WERI-Rb-1 (cell line): ENCODE measurements at regions not wholly inside any gene's neighbourhood (a gene's known extent, or its start where the extent isn't known, plus 50 kb on each side); places are given as distances from the start of the nearest gene placed in this dataset.

Experiments used
- DNase-seq: peaks from one replicate; pipeline ENCODE4 v3.0.0-alpha.2; 2020
- H3K27ac ChIP-seq: fragments of 250-450 bp; sonication (Bioruptor Pico); 2 replicates; pipeline ENCODE4 v1.5.1; 2020; ENCODE audit warnings: mild to moderate bottlenecking, moderate library complexity
- H3K27me3 ChIP-seq: fragments of 250-450 bp; sonication (Bioruptor Pico); 2 replicates; pipeline ENCODE4 v1.5.1; 2021; ENCODE audit warnings: mild to moderate bottlenecking, low read depth, moderate library complexity; ENCODE audit not compliant: insufficient read depth, severe bottlenecking
- H3K36me3 ChIP-seq: fragments of 250-450 bp; sonication (Bioruptor Pico); 2 replicates; pipeline ENCODE4 v1.5.1; 2020; ENCODE audit warnings: mild to moderate bottlenecking, moderate library complexity
- H3K4me3 ChIP-seq: 2 replicates; pipeline ENCODE4 v1.5.1; 2011; ENCODE audit warnings: low read depth, mild to moderate bottlenecking, control low read depth, low read length
- H3K9me3 ChIP-seq: fragments of 250-450 bp; sonication (Bioruptor Pico); 2 replicates; pipeline ENCODE4 v1.5.1; 2021; ENCODE audit warnings: mild to moderate bottlenecking, moderate library complexity; ENCODE audit not compliant: severe bottlenecking
- CTCF ChIP-seq: IDR thresholded peaks from 2 replicates; pipeline ENCODE4 v1.5.1; 2011; ENCODE audit warnings: low read depth, mild to moderate bottlenecking, control low read depth, inconsistent platforms, low read length

- H3K27ac ChIP-seq, result no peak overlapping the region
- no peak for DNase-seq
- H3K27me3 ChIP-seq, result no peaks in the 10 kb centered on the region
Observed at GRCh38 chr6:43867996-43868395, 98.0 kb downstream of the VEGFA start.

GRCh38 chr6:43867246-43867645 is 97.2 kb downstream of the VEGFA start:
- Histone ChIP-seq H3K9me3 (no peaks in the 10 kb centered on the region), H3K27me3 (no peaks in the 10 kb centered on the region), H3K27ac (no peak overlapping the region), H3K4me3 (no peak overlapping the region), H3K36me3 (no peaks in the 10 kb centered on the region)
- no peak for TF ChIP-seq CTCF
- DNase-seq, result no peak

More at GRCh38 chr6:43867996-43868395, 98.0 kb downstream of the VEGFA start:
- Histone ChIP-seq H3K9me3 (no peaks in the 10 kb centered on the region), H3K36me3 (no peaks in the 10 kb centered on the region), H3K4me3 (no peak overlapping the region)
- no peak for TF ChIP-seq CTCF

- Histone ChIP-seq H3K27ac (no peak overlapping the region), H3K36me3 (no peaks in the 10 kb centered on the region), H3K27me3 (no peaks in the 10 kb centered on the region), H3K9me3 (no peaks in the 10 kb centered on the region), H3K4me3 (no peak overlapping the region)
- TF ChIP-seq CTCF, result no peak
- peak; percentile 95 for DNase-seq
Observed at GRCh38 chr6:43865932-43866645, 96.1 kb downstream of the VEGFA start.

GRCh38 chr6:43865086-43865485 is 95.1 kb downstream of the VEGFA start:
- DNase-seq, result no peak

GRCh38 chr6:43862925-43863324 is 92.9 kb downstream of the VEGFA start:
- DNase-seq, result no peak
- no peaks in the 10 kb centered on the region for H3K9me3 ChIP-seq
- H3K27me3 ChIP-seq, result no peaks in the 10 kb centered on the region
- TF ChIP-seq CTCF, result no peak
- no peak overlapping the region for H3K27ac ChIP-seq
- no peak overlapping the region for H3K4me3 ChIP-seq
- H3K36me3 ChIP-seq, result no peaks in the 10 kb centered on the region

More at GRCh38 chr6:43865086-43865485, 95.1 kb downstream of the VEGFA start:
- H3K36me3 ChIP-seq, result no peaks in the 10 kb centered on the region
- no peaks in the 10 kb centered on the region for H3K9me3 ChIP-seq
- H3K27me3 ChIP-seq, result no peaks in the 10 kb centered on the region
- H3K27ac ChIP-seq, result no peak overlapping the region
- no peak for TF ChIP-seq CTCF
- no peak overlapping the region for H3K4me3 ChIP-seq

GRCh38 chr6:43861212-43861894 is 91.3 kb downstream of the VEGFA start:
- H3K4me3 ChIP-seq, result no peak overlapping the region
- no peaks in the 10 kb centered on the region for H3K9me3 ChIP-seq
- H3K27ac ChIP-seq, result no peak overlapping the region
- no peak for DNase-seq
- H3K36me3 ChIP-seq, result no peaks in the 10 kb centered on the region
- no peak for TF ChIP-seq CTCF
- H3K27me3 ChIP-seq, result no peaks in the 10 kb centered on the region
